ENCODE measurements at regions not wholly inside any gene's neighbourhood (a gene's known extent, or its start where the extent isn't known, plus 50 kb on each side); places are given as distances from the start of the nearest gene placed in this dataset.
"Not testable (repeated sequence)": the region's sequence is repeated elsewhere in the genome, so short reads cannot be mapped to it uniquely, and the experiment has no call there.

DNA sequence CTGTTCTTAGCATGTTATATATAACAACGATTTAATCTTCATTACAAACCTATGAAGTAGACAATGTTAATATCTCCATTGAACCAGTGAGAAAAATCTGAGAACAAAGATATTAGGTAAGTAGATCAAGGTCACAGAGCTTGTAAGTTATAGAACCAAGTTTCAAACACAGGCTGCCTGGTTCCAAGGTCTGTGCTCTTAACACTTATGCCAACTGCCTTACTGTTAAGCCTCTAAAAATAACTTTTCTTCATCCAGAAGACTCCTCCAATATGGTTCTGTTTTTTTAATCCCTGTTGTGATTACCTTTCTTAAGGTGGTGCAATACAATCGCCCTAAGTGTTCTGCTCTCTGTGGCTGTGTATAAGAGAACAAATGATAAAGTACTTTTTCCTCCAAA lies 282.0 kb upstream of the GRID2 start:
- H3K4me3 ChIP-seq (ENCODE audit: low read length), result no peak overlapping the region
- TF ChIP-seq, protein P1, sequence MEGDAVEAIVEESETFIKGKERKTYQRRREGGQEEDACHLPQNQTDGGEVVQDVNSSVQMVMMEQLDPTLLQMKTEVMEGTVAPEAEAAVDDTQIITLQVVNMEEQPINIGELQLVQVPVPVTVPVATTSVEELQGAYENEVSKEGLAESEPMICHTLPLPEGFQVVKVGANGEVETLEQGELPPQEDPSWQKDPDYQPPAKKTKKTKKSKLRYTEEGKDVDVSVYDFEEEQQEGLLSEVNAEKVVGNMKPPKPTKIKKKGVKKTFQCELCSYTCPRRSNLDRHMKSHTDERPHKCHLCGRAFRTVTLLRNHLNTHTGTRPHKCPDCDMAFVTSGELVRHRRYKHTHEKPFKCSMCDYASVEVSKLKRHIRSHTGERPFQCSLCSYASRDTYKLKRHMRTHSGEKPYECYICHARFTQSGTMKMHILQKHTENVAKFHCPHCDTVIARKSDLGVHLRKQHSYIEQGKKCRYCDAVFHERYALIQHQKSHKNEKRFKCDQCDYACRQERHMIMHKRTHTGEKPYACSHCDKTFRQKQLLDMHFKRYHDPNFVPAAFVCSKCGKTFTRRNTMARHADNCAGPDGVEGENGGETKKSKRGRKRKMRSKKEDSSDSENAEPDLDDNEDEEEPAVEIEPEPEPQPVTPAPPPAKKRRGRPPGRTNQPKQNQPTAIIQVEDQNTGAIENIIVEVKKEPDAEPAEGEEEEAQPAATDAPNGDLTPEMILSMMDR (IDR thresholded peaks at IDR 0.05; ENCODE audit: insufficient read depth, low read depth, low read length, missing control alignments), result no peak
- DNase-seq (ENCODE audit: low read depth), result no peak

DNA sequence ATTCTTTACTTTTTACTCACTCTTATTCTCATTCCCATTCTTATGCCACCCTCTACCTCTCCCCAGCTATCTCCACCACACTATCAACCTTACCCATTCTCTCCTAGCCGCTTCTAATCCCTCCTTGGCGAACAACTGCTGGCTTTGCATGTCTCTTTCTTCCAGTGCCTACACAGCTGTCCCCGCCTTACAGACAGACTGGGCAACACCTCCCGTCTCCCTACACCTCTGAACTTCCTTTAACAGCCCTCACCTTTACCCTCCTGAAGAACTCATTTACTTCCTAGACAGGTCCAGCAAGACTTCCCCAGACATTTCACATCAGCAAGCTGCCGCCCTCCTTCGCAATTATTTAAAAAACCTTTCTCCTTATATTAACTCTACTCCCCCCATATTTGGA lies 274.9 kb upstream of the GRID2 start:
- not testable (repeated sequence) for H3K4me3 ChIP-seq (ENCODE audit: low read length); DNase-seq (ENCODE audit: low read depth)

DNA sequence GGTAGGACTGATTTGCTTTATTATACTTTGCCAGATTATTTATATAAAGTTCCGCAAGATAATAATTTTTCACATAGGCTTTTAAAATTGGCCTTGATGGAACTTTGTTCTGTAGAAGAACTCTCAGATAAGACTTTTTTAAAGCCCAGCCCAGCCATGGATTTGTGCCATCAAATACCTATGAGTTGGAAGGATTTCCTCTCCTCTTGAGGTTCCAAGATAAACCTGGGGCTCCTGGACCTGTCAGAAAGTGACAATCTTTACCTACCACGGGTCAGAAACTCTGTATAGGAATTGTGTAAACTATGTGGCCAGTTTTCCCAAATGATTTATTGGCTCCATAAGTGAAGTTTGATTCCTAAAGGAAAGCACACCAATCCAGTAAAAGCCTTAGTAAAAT lies 271.9 kb upstream of the GRID2 start:
- no peak for DNase-seq (ENCODE audit: low read depth)
- TF ChIP-seq, protein P1 (IDR thresholded peaks at IDR 0.05; ENCODE audit: insufficient read depth, low read depth, low read length, missing control alignments), result no peak

DNA sequence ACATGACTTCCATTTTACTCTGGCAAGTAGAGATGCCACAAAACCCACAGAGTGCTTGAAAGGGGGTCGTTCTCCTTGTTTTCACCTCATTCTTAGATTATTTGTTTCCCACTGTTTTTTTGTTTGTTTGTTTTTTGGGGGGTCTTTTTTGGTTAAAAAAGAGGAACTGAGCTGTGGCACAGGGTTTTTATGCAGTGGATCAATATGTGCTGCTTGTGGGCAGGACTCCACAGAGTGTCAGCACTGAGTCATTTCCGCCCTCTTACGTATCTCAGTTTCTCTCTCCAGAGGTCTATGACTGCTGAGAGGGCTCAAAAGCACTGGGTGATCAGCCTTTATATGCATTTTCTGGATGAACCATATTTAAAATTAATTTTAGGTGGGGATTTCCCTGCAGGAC lies 268.1 kb upstream of the GRID2 start:
- peak; percentile 9 for DNase-seq (ENCODE audit: low read depth)
- TF ChIP-seq, protein P1 (IDR thresholded peaks at IDR 0.05; ENCODE audit: insufficient read depth, low read depth, low read length, missing control alignments), result no peak
- H3K4me3 ChIP-seq (ENCODE audit: low read length), result no peak overlapping the region

More for the DNA sequence above, 271.9 kb upstream of the GRID2 start:
- no peak overlapping the region for H3K4me3 ChIP-seq (ENCODE audit: low read length)

DNA sequence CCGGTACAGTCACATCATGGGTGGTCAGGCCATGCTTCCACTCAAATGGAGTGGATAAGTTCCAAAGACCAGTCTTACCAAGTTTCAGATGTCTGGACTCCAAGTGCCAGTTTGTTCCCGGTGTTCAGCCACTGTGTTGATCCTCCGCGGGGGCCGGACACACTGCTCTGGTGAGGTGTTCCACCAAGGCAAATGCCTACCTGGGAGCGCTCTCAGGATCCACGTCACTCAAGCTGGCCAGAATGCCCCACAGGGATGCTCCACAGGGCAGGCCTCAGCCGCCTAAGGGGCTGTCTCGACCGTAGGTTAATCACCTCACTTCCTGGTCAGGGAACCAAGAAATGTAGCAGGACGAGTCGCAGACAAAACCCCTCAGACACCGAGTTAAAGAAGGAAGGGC lies 258.0 kb upstream of the GRID2 start:
- DNase-seq (ENCODE audit: low read depth), result no peak
- no peak overlapping the region for H3K4me3 ChIP-seq (ENCODE audit: low read length)
- TF ChIP-seq, protein P1 (IDR thresholded peaks at IDR 0.05; ENCODE audit: insufficient read depth, low read depth, low read length, missing control alignments), result no peak

DNA sequence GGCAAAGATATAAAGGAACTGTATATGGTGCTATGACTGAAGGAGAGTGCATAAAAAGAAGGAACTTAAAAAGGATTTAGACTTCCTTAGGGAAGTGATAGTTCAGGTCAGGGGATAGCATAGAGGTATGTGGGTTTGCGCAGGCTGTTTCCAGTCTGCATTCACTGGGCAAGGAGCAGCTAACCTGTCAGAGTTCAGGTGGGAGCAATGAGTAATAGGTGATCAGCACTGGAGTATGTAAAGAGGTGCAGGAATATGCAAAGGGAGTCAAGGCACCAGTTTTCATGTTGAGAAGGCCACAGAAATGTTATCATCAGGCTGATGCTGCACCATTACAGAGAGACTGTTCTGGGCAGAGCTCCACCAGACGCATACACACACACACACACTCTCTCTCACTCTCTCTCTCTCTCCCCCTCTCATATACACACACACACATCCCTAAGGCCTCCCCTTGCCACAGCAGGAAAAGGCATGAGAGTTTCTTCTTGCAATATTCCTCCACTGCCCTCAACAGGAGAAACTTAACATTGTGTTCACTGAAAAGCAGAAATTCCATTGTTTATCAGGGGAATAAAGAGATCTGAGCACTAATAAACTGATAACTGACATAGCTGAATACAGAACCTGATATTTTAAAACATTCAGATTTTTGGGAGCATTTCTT lies 256.4 kb upstream of the GRID2 start:
- TF ChIP-seq, protein P1 (IDR thresholded peaks at IDR 0.05; ENCODE audit: insufficient read depth, low read depth, low read length, missing control alignments), result peak; percentile 9
- DNase-seq (ENCODE audit: low read depth), result peak; percentile 14
- H3K4me3 ChIP-seq (ENCODE audit: low read length), result no peak overlapping the region

DNA sequence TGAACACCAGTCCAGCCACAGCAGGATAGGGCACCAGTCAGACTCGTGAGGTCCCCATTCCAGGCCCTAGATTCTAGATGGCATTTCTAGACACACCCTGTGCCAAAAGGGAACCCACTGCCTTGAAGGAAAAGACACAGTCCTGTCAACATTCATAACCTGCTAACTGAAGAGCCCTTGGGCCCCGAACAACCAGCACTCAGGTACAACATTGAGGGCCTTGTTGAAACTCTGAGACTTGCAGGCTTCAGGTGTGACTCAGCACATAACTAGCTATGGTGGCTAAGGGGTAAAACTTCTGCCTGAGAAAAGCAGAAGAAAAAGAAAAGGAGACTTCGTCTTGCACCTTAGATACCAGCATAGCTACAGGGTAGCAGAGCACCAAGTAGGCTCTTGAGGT lies 252.9 kb upstream of the GRID2 start:
- TF ChIP-seq, protein P1 (IDR thresholded peaks at IDR 0.05; ENCODE audit: insufficient read depth, low read depth, low read length, missing control alignments), result no peak
- DNase-seq (ENCODE audit: low read depth), result peak; percentile 33
- no peak overlapping the region for H3K4me3 ChIP-seq (ENCODE audit: low read length)

All from epithelial cell of esophagus (primary cell).